ENCODE measurements at regions not wholly inside any gene's neighbourhood (a gene's known extent, or its start where the extent isn't known, plus 50 kb on each side); places are given as distances from the start of the nearest gene placed in this dataset.
A peak's percentile ranks its signal among the peaks of the same experiment; 100 is the strongest.

- no peak for DNase-seq (ENCODE audit: low spot score)
- ATAC-seq: no peak
- intact Hi-C loops (cut with DNase I): no loop called here
These were observed 1274.7 kb upstream of the CADM2 start for GRCh38 chr3:83683937-83684598.

GRCh38 chr3:83706669-83707068 lies 1252.1 kb upstream of the CADM2 start:
- ATAC-seq (no peak), DNase-seq (ENCODE audit: low spot score) (no peak)
- intact Hi-C loops (cut with DNase I): no loop called here

- DNase-seq (ENCODE audit: low spot score) (no peak), ATAC-seq (no peak)
- intact Hi-C loops (cut with DNase I): no loop called here
These were observed 1243.5 kb upstream of the CADM2 start for GRCh38 chr3:83715307-83715706.

DNA sequence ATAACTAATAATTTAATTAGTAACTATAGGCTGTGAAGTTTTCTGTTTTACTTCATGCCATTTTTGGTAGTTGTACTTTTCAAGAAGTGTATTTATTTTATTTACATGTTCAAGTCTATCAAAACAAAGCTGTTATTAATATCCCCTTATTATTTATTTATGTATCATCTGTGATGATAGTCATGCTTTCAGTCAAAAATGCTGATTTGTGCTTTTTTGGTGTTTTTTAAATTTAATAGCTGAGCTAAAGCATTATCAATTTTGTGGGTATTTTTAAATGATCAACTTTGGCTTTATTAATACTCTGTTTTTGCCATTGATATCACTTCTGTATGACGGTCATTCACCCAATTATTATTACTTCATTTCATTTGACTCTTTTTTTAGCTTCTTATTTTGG lies 1229.2 kb upstream of the CADM2 start:
- intact Hi-C loops (cut with DNase I): no loop called here
- ATAC-seq (no peak), DNase-seq (ENCODE audit: low spot score) (no peak)

- intact Hi-C loops (cut with DNase I): no loop called here
These were observed 1224.1 kb upstream of the CADM2 start for GRCh38 chr3:83734656-83735055.

GRCh38 chr3:83738202-83738601 lies 1220.6 kb upstream of the CADM2 start:
- DNase-seq (ENCODE audit: low spot score) (no peak), ATAC-seq (no peak)
- intact Hi-C loops (cut with DNase I): no loop called here

More at GRCh38 chr3:83734656-83735055, 1224.1 kb upstream of the CADM2 start:
- DNase-seq (ENCODE audit: low spot score) (no peak), ATAC-seq (no peak)

DNA sequence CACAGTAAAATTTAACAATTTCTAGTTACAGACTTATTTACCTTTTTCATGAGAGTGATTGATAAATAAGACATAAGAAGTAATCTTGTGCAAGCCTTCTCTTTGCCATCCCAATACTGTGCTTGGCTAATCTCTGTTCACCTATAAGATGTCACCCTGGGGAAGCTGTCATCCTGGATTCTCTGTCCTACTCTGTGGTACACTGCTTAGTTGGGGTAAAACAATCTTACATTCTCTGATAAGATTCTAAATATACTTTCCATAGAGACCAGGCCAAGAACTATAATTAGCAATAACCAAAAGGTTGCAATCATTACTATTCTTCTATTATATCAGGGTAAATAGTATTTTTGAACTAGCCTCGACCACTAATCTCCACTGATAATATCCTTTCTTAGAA lies 1218.3 kb upstream of the CADM2 start:
- ATAC-seq (no peak), DNase-seq (ENCODE audit: low spot score) (no peak)
- intact Hi-C loops (cut with DNase I): no loop called here

GRCh38 chr3:83765956-83766355 lies 1192.8 kb upstream of the CADM2 start:
- DNase-seq (ENCODE audit: low spot score): no peak

GRCh38 chr3:83769791-83770663 lies 1188.8 kb upstream of the CADM2 start:
- intact Hi-C loops (cut with DNase I): no loop called here
- ATAC-seq: peak; percentile 24
- no peak for DNase-seq (ENCODE audit: low spot score)

More at GRCh38 chr3:83765956-83766355, 1192.8 kb upstream of the CADM2 start:
- intact Hi-C loops (cut with DNase I): no loop called here
- no peak for ATAC-seq

GRCh38 chr3:83770664-83771402 lies 1188.0 kb upstream of the CADM2 start:
- intact Hi-C loops (cut with DNase I): no loop called here
- DNase-seq (ENCODE audit: low spot score) (no peak), ATAC-seq (no peak)

DNA sequence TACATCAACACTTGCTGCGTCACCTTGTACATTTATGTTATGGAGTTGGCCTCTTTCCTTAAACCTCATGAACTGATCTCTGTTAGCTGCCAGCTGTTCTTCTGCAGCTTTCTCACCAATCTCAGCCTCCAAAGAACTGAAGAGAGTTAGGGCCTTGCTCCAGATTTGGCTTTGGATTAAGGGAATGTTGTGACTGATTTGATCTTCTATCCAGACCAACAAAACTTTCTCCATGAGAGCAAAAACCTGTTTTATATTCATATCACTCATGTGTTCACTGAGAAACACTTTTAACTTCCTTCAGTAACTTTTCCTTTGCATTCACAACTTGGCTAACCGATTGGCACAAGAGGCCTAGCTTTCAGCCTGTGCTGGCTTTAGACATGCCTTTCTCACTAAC lies 1156.0 kb upstream of the CADM2 start:
- DNase-seq (ENCODE audit: low spot score): no peak
- intact Hi-C loops (cut with DNase I): no loop called here
- no peak for ATAC-seq

DNA sequence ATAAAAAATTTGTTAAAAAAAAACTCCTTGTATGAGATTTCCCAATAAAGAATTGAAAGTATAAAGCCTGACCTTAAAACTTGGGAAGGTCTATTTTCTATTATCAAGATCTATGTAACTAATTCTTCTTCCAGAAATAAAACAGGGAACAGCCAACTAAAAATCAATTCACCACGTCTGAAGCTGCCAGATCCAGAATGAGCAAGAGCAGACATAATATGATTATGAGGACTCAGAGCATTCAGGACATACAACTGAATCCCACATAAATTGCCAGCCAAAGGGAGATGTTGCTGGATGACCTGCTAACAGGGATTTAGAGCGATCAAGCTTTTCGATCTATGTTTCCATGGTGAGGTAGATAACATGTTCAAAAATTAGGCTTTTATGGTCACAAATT lies 1151.3 kb upstream of the CADM2 start:
- intact Hi-C loops (cut with DNase I): no loop called here
- ATAC-seq: no peak
- no peak for DNase-seq (ENCODE audit: low spot score)

GRCh38 chr3:83813176-83813575 lies 1145.6 kb upstream of the CADM2 start:
- intact Hi-C loops (cut with DNase I): no loop called here
- DNase-seq (ENCODE audit: low spot score): no peak
- peak; percentile 17 for ATAC-seq

DNA sequence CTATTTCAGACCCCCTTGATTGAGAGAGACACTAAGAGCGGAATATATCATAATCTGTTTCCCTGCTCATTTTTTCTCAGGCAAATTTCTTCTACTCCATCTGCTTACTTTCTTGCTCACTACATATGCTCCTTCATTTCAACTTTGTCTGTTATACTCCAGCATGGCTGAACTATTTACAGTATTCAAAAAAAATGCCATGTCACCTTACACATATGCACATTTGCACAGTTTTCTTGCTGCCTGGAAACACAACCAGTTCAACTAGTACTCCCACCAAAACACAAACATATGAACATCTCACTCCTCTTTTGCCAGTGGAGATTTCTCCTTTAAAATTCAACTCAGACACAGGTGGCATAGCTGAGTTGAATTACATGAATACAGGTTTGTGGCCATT lies 1142.1 kb upstream of the CADM2 start:
- no peak for ATAC-seq
- intact Hi-C loops (cut with DNase I): no loop called here
- DNase-seq (ENCODE audit: low spot score): no peak

GRCh38 chr3:83821506-83821905 lies 1137.3 kb upstream of the CADM2 start:
- ATAC-seq (no peak), DNase-seq (ENCODE audit: low spot score) (no peak)
- intact Hi-C loops (cut with DNase I): no loop called here

GRCh38 chr3:83823095-83823494 lies 1135.7 kb upstream of the CADM2 start:
- no peak for ATAC-seq
- DNase-seq (ENCODE audit: low spot score): no peak
- intact Hi-C loops (cut with DNase I): no loop called here

- DNase-seq (ENCODE audit: low spot score) (no peak), ATAC-seq (no peak)
- intact Hi-C loops (cut with DNase I): no loop called here
These were observed 1123.7 kb upstream of the CADM2 start for GRCh38 chr3:83835040-83835439.

DNA sequence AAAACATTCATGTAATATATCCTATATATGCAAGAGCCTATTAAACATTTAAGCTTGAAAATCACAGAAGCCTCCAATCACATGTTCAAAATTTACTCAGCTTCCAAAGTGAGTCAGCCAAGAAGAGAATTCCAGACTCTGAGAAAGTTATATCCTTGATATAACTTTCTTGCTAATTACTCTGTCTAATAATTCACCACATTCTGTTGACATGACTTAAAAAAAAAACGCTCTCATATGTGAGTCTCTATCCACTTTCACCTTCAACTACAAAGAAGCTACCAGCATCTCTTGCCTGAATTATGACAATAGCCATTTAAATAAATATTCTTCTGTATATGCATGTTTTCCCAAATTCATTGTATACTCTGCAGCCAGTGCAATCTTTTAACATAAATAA lies 1116.3 kb upstream of the CADM2 start:
- no peak for ATAC-seq
- intact Hi-C loops (cut with DNase I): no loop called here
- no peak for DNase-seq (ENCODE audit: low spot score)

GRCh38 chr3:83843716-83844115 lies 1115.1 kb upstream of the CADM2 start:
- DNase-seq (ENCODE audit: low spot score) (no peak), ATAC-seq (no peak)
- intact Hi-C loops (cut with DNase I): no loop called here
